CD14-positive monocyte (primary cell): ENCODE measurements at regions not wholly inside any gene's neighbourhood (a gene's known extent, or its start where the extent isn't known, plus 50 kb on each side); places are given as distances from the start of the nearest gene placed in this dataset.

Experiments used
- DNase-seq, 3 donors: peaks; one replicate each; pipeline ENCODE4 v3.0.0-alpha.2; 2011 to 2022
- H2AFZ ChIP-seq: 2 replicates; pipeline ENCODE4 v1.6.0; 2012; ENCODE audit warnings: mild to moderate bottlenecking, low read depth, low read length, inconsistent platforms; ENCODE audit not compliant: insufficient read depth, poor library complexity, severe bottlenecking
- H3K27ac ChIP-seq, 2 donors: 1 replicate in 1 of 2; 2 replicates in 1 of 2; pipeline ENCODE4 v1.5.1; 2012 to 2013; ENCODE audit warnings: low read length in 2 of 2, control low read depth in 1 of 2, inconsistent platforms in 1 of 2, low read depth in 1 of 2, mild to moderate bottlenecking in 1 of 2
- H3K27me3 ChIP-seq, 2 donors: one replicate each; pipeline versions ENCODE4 v1.6.0 to v1.6.1; 2011 to 2013; ENCODE audit warnings: low read length in 2 of 2; ENCODE audit not compliant: control insufficient read depth in 2 of 2, insufficient read depth in 2 of 2
- H3K36me3 ChIP-seq, 2 donors: replicated peaks in 1 of 2; 1 replicate in 1 of 2; 2 replicates in 1 of 2; pipeline versions ENCODE4 v1.5.1 to v1.6.1; 2012 to 2013; ENCODE audit warnings: low read length in 2 of 2, control low read depth in 1 of 2, inconsistent platforms in 1 of 2, mild to moderate bottlenecking in 1 of 2; ENCODE audit not compliant: insufficient read depth in 2 of 2, control insufficient read depth in 1 of 2
- H3K4me1 ChIP-seq, 2 donors: 1 replicate in 1 of 2; 2 replicates in 1 of 2; pipeline versions ENCODE4 v1.5.1 to v1.6.1; 2012 to 2013; ENCODE audit warnings: low read length in 2 of 2, control low read depth in 1 of 2, inconsistent platforms in 1 of 2, mild to moderate bottlenecking in 1 of 2, moderate library complexity in 1 of 2; ENCODE audit not compliant: insufficient read depth in 2 of 2, control insufficient read depth in 1 of 2
- H3K4me2 ChIP-seq: replicated peaks from 2 replicates; pipeline ENCODE3; 2012; ENCODE audit warnings: low read length, moderate library complexity, mild to moderate bottlenecking; ENCODE audit not compliant: poor library complexity, severe bottlenecking; ENCODE audit errors: extremely low read depth
- H3K4me3 ChIP-seq, 3 experiments: fragments of 200-600 bp in 1 of 3; sonication (generic) in 1 of 3; replicated peaks in 1 of 3; 1 replicate in 2 of 3; 2 replicates in 1 of 3; pipeline ENCODE4 v1.5.1; 2011 to 2013; ENCODE audit warnings: low read length in 3 of 3, mild to moderate bottlenecking in 3 of 3, control low read depth in 2 of 3, low read depth in 2 of 3, inconsistent platforms in 1 of 3, moderate library complexity in 1 of 3
- H3K79me2 ChIP-seq: 2 replicates; pipeline ENCODE4 v1.6.0; 2012; ENCODE audit warnings: mild to moderate bottlenecking, control low read depth, inconsistent platforms, low read length, moderate library complexity; ENCODE audit not compliant: insufficient read depth
- H3K9ac ChIP-seq: 2 replicates; pipeline ENCODE4 v1.6.0; 2017; ENCODE audit warnings: low read length, mild to moderate bottlenecking; ENCODE audit not compliant: insufficient read depth, poor library complexity, severe bottlenecking
- H3K9me3 ChIP-seq, 2 donors: replicated peaks in 1 of 2; 1 replicate in 1 of 2; 2 replicates in 1 of 2; pipeline versions ENCODE4 v1.5.1 to v1.6.1; 2012 to 2013; ENCODE audit warnings: low read length in 2 of 2, control low read depth in 1 of 2; ENCODE audit not compliant: control insufficient read depth in 1 of 2, insufficient read depth in 1 of 2
- H4K20me1 ChIP-seq: 2 replicates; pipeline ENCODE4 v1.6.0; 2012; ENCODE audit warnings: mild to moderate bottlenecking, low read length, control low read depth, moderate library complexity; ENCODE audit not compliant: insufficient read depth
- H3K27ac Mint-ChIP-seq, 7 donors: one replicate each; pipeline ENCODE4 v1.8.0; 2020; ENCODE audit warnings: mild to moderate bottlenecking in 7 of 7, mixed read lengths in 7 of 7, moderate library complexity in 6 of 7, inconsistent platforms in 2 of 7
- H3K27me3 Mint-ChIP-seq, 3 donors: one replicate each; pipeline ENCODE4 v1.8.0; 2021 to 2022; ENCODE audit warnings: low read depth in 3 of 3, mild to moderate bottlenecking in 3 of 3, mixed read lengths in 3 of 3, moderate library complexity in 3 of 3, inconsistent platforms in 1 of 3
- H3K36me3 Mint-ChIP-seq, 2 donors: one replicate each; pipeline ENCODE4 v1.8.0; 2020; ENCODE audit warnings: mixed read lengths in 2 of 2, inconsistent platforms in 1 of 2, mild to moderate bottlenecking in 1 of 2
- H3K4me1 Mint-ChIP-seq: one replicate; pipeline ENCODE4 v1.8.0; 2020; ENCODE audit warnings: mild to moderate bottlenecking, mixed read lengths
- H3K4me3 Mint-ChIP-seq, 2 donors: one replicate each; pipeline ENCODE4 v1.8.0; 2020; ENCODE audit warnings: mild to moderate bottlenecking in 2 of 2, mixed read lengths in 2 of 2, moderate library complexity in 1 of 2
- H3K9me3 Mint-ChIP-seq, 7 donors: one replicate each; pipeline ENCODE4 v1.8.0; 2020 to 2022; ENCODE audit warnings: mixed read lengths in 7 of 7, mild to moderate bottlenecking in 6 of 7, moderate library complexity in 6 of 7, inconsistent platforms in 2 of 7
- CTCF ChIP-seq: fragments of 200-600 bp; IDR thresholded peaks from one replicate; pipeline ENCODE4 v1.8.0; 2022; ENCODE audit warnings: antibody characterized with exemption, mild to moderate bottlenecking
- WGBS: methylation state at CpG from one replicate; pipeline ENCODE4 v1.1.5; 2013; ENCODE audit warnings: missing lambda C conversion rate; ENCODE audit not compliant: insufficient coverage; 5-methylcytosine and 5-hydroxymethylcytosine counted together
- intact Hi-C, 2 donors: fragments of 100-400 bp; cut with micrococcal nuclease; formaldehyde crosslinking; loops; one replicate each; pipeline versions ENCODE4 v1.15.0 to v1.15.1; 2023

- Mint-ChIP-seq H3K4me3 (no peak overlapping the region), H3K36me3 (no peaks in the 10 kb centered on the region), H3K4me1 (no peaks in the 10 kb centered on the region), H3K27me3 (no peaks in the 10 kb centered on the region), H3K27ac (no peak overlapping the region), H3K9me3 (peaks cover 5 to 16% (median 8%) of the 10 kb centered on the region in 7 donors)
- Histone ChIP-seq H3K9me3 (peaks cover 5 to 7% of the 10 kb centered on the region in 2 donors), H2AFZ (no peak overlapping the region), H3K79me2 (no peaks in the 10 kb centered on the region), H3K36me3 (no peaks in the 10 kb centered on the region), H3K27ac (no peak overlapping the region), H3K27me3 (no peaks in the 10 kb centered on the region), H3K4me1 (no peaks in the 10 kb centered on the region), H3K4me2 (no peak overlapping the region), H4K20me1 (no peaks in the 10 kb centered on the region), H3K9ac (no peak overlapping the region), H3K4me3 (no peak overlapping the region)
- DNase-seq: no peak
- no CpG with 5 or more reads among the region's 1 CpG for WGBS
- intact Hi-C loops: no loop called here
- no peak for TF ChIP-seq CTCF
Measured at GRCh38 chr2:152863826-152864225, 145.4 kb downstream of the ARL6IP6 start.

GRCh38 chr2:152861349-152861942, 143.0 kb downstream of the ARL6IP6 start:
- intact Hi-C loops: no loop called here
- DNase-seq: no peak
- no peaks in the 10 kb centered on the region for H3K36me3 Mint-ChIP-seq

More at GRCh38 chr2:152861349-152861942, 143.0 kb downstream of the ARL6IP6 start:
- Mint-ChIP-seq H3K4me1 (no peaks in the 10 kb centered on the region), H3K27ac (peak overlapping the region in 1 of 7 donors; percentile 36), H3K9me3 (peaks cover 5 to 16% (median 8%) of the 10 kb centered on the region in 7 donors), H3K27me3 (peaks cover 0 to 2% (median 0%) of the 10 kb centered on the region in 3 donors), H3K4me3 (no peak overlapping the region)
- Histone ChIP-seq H3K4me1 (no peaks in the 10 kb centered on the region), H3K9me3 (peaks cover 5 to 7% of the 10 kb centered on the region in 2 donors), H3K4me2 (no peak overlapping the region), H3K9ac (no peak overlapping the region), H3K27me3 (no peaks in the 10 kb centered on the region), H3K79me2 (no peaks in the 10 kb centered on the region), H3K4me3 (no peak overlapping the region), H4K20me1 (no peaks in the 10 kb centered on the region), H2AFZ (no peak overlapping the region), H3K36me3 (no peaks in the 10 kb centered on the region), H3K27ac (no peak overlapping the region)
- peak; percentile 67 for TF ChIP-seq CTCF
- WGBS: 89% methylated on average over 4 of the region's 6 CpGs
